Lower leg skin (tissue), 3 donors: ENCODE measurements at regions not wholly inside any gene's neighbourhood (a gene's known extent, or its start where the extent isn't known, plus 50 kb on each side); places are given as distances from the start of the nearest gene placed in this dataset.

Source experiments
- POLR2A ChIP-seq, 2 donors: fragments of 450-650 bp; IDR thresholded peaks; one replicate each; pipeline ENCODE4 v1.6.1; 2016 to 2017; ENCODE audit warnings: antibody characterized with exemption in 2 of 2, mild to moderate bottlenecking in 1 of 2, moderate library complexity in 1 of 2
- TF ChIP-seq, protein P1 (sequence below), 3 donors: fragments of 450-650 bp; IDR thresholded peaks; one replicate each; pipeline ENCODE4 v1.5.1; 2016; ENCODE audit warnings: antibody characterized with exemption in 3 of 3, mild to moderate bottlenecking in 3 of 3, moderate library complexity in 2 of 3

DNA sequence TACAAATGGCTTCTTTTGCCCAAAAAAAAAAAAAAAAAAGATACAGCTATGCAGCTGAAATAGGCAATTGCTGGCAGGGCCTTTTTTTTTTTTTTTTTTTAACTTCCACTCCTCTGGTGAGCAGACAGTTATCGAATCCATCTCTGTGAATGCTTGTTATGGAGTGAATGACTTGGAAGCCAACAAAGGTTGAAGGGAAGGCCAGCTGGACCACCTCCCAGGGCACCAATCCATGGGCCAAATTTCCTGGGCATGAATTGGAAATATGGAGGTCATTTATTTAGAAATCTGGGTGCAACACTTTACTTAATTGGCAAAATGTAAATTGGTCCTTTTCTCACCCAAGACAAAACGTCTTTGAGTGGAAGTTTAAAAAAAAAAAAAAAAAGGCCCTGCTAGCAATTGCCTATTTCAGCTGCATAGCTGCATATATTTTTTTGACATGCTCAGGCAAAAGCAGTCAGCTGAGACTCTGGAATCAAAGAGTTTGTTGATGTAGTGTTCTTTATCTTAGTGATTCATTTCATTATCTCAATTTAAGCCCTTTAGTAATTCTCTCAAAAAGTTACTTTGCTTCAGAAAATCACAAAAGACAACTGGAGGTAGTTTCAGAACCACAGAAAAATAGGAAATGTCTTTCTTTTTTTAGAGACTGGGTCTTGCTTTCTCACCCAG is 392.2 kb upstream of the KLF4 start:
- TF ChIP-seq, protein P1, sequence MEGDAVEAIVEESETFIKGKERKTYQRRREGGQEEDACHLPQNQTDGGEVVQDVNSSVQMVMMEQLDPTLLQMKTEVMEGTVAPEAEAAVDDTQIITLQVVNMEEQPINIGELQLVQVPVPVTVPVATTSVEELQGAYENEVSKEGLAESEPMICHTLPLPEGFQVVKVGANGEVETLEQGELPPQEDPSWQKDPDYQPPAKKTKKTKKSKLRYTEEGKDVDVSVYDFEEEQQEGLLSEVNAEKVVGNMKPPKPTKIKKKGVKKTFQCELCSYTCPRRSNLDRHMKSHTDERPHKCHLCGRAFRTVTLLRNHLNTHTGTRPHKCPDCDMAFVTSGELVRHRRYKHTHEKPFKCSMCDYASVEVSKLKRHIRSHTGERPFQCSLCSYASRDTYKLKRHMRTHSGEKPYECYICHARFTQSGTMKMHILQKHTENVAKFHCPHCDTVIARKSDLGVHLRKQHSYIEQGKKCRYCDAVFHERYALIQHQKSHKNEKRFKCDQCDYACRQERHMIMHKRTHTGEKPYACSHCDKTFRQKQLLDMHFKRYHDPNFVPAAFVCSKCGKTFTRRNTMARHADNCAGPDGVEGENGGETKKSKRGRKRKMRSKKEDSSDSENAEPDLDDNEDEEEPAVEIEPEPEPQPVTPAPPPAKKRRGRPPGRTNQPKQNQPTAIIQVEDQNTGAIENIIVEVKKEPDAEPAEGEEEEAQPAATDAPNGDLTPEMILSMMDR (IDR thresholded peaks at IDR 0.05): no peak
- no peak for TF ChIP-seq POLR2A (IDR thresholded peaks at IDR 0.05)
